Fibroblast of skin of back (primary cell): ENCODE measurements at regions not wholly inside any gene's neighbourhood (a gene's known extent, or its start where the extent isn't known, plus 50 kb on each side); places are given as distances from the start of the nearest gene placed in this dataset.
A peak's percentile ranks its signal among the peaks of the same experiment; 100 is the strongest.

ENCODE experiments used
- DNase-seq: peaks from one replicate; pipeline ENCODE4 v3.0.0-alpha.2; 2013

GRCh38 chr14:34348592-34348991 is 113.4 kb downstream of the SPTSSA start:
- no peak for DNase-seq

DNA sequence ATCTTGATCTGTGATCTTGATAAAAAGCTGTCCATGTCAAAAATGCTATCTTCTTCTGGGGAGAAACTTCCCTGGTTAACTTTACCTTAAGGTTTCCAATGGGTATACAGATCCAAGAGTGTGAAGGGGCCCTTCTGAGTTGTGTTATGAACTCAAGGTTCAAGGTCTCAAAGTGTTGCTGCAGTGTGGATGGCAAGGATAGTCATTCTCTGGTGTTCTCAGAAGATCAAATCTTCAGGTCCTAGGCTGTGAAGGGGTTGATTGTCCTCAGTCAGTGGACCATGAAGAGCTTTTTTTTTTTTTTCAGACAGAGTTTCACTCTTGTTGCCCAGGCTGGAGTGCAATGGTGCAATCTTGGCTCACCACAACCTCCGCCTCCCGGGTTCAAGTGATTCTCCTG is 114.4 kb downstream of the SPTSSA start:
- DNase-seq: no peak

GRCh38 chr14:34345718-34346465 is 116.1 kb downstream of the SPTSSA start:
- no peak for DNase-seq

GRCh38 chr14:34344318-34344717 is 117.7 kb downstream of the SPTSSA start:
- no peak for DNase-seq

GRCh38 chr14:34340025-34340625 is 121.9 kb downstream of the SPTSSA start:
- DNase-seq: no peak

DNA sequence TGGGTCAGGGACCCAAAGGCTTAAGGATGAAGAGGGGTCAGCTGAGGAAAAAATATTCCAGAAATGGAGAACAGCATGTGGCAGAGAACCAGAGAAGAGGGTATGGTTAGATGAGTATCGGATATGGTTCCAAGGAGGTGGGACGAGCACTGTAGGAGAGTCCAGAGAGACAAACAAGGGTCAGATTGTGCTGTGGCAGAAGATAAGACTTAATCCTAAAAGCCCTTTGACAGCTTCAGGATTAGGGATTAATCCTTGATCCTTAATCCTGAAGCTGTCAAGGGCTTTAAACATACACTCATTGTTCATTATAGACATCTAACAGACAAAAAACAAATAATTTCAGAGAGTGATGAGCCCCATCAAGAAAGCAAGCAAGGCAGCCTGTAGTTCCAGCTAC is 124.0 kb downstream of the SPTSSA start:
- no peak for DNase-seq

DNA sequence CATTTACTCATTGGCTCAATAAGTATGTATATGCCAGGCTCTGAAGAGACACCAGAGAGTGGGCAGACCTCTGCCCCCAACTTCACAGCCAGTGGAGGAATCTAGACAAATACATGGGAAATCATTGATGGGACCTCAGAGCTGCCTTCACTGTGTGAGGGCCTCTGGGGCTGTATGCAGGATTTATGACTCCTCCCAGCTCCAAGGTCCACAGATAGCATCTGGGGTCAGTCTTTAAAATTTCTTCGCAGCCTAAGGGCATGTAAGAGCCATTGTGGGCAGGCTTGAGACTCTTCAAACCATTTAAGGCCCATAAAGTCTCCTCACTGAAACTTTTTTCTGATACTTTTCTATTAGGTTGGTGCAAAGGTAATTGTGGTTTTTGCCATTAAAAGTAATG is 125.5 kb downstream of the SPTSSA start:
- DNase-seq: no peak

DNA sequence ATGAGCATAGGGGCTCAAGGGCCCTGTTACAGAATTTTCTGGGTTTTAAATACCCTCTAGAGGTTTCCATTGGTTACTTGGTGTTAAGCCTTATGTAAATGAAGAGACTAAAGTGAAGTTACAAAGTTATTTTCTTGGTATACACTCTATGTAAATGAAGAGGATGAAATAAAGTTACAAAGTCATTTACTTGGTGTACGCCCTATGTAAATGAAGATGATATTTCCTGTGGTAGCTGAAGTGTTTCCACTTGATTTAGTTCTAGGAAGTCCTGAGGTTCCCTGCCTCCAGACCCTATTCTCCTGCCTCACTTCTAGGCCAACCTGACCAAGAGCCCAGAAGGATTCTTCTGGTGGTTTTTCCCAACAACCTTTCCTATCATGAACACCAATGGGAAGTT is 126.1 kb downstream of the SPTSSA start:
- no peak for DNase-seq

DNA sequence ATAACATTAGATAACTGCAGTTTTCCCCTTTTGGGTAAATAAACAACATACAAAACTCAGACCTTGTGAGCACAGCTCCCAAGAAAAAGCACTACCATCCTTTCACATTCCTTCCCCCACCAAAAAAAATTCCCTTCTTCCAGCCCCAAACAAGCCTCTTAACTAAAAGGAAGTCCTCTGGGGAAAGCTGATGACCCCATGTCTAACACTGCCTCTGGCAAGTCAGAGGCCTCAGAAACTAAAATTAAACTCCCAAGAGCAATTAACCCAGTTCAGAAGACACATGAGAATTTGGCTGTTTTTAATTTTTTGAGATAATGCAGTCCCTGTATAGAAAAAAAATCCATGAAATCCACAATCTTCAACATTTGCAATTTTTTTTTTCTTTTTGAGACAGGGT is 127.7 kb downstream of the SPTSSA start:
- no peak for DNase-seq

DNA sequence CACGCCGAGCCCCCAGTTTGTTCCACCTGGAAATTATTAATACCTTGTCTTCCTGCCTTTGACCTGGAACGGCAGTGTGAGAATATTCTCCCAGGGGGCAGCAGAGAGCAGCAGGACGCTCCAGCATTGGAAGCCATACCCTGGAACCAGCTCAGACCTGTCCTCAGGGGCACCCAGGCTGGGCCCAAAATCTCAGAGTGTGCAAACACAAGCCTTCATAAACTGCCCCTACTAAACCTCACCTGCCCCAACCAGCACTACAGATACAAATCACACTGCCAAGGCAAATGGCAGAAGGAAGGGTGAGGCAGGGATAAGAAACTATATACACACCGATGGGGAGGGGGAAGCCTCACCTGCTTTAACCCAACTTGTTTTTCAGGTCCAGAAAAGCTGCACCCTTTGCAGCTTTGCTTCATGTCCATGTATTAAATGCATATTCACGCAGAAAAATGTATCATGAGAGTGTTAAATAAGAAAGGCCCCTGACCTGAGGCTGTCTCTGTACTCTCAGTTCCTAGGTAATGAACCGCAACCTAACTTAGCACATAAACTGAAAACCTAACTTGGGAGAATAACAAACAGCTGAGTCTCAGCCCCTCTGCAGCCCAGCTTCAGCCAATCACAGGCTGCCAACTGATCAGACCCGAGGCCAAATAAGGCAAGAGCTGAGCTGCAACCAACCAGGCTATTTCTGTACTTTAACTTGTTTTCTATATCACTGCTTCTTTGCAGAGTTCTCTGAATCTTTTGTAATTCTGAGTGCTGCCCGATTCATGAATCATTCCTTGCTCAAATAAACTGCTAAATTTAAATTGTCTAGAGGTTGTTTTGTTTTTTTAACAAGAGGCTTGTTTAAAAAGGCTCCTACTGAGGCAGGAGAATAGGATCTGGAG is 130.1 kb downstream of the SPTSSA start:
- DNase-seq: peak; percentile 49

DNA sequence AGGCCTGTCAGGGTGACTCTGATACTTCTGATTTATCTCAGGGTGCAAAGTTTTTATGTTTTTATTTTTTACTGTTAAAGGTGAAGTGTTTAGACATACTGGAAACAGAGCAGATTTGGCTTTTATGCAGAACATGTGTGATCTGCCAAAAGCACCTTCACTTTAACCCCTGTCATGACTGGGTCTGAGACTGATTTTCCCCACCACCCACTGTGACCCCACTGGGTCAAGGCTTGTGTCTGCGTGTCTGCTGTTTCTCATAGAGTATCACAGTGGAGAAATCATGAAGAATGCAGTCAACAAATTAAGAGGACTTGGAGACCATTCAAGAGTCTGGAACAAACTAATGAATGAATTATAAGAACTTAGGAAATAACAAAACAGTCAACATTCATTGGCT is 131.2 kb downstream of the SPTSSA start:
- no peak for DNase-seq

GRCh38 chr14:34329301-34329700 is 132.7 kb downstream of the SPTSSA start:
- DNase-seq: no peak

GRCh38 chr14:34328178-34328577 is 133.9 kb downstream of the SPTSSA start:
- no peak for DNase-seq

DNA sequence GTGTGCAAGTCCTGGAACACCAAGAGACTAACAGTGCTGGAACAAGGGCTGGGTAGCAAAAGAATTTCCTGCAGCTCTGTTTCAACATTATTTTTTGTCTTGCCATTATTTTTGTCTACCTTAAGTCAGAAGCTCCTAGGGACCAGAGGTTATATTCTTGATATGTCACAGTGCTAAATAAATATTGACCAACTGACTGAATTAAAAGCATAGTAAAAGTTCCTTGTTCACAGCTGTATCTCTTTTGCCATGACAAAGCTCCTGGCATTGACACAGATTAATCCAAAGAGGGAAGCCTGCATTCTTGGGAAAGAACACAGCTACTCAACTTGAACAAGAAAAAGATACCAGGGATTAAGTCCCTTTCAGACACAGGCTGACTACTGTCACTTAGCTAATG is 136.5 kb downstream of the SPTSSA start:
- DNase-seq: no peak

- DNase-seq: peak; percentile 36
Observed at GRCh38 chr14:34324363-34324795, 137.7 kb downstream of the SPTSSA start.

GRCh38 chr14:34322940-34323418 is 139.1 kb downstream of the SPTSSA start:
- DNase-seq: peak; percentile 56

- DNase-seq: no peak
Observed at GRCh38 chr14:34319140-34319539, 142.9 kb downstream of the SPTSSA start.

DNA sequence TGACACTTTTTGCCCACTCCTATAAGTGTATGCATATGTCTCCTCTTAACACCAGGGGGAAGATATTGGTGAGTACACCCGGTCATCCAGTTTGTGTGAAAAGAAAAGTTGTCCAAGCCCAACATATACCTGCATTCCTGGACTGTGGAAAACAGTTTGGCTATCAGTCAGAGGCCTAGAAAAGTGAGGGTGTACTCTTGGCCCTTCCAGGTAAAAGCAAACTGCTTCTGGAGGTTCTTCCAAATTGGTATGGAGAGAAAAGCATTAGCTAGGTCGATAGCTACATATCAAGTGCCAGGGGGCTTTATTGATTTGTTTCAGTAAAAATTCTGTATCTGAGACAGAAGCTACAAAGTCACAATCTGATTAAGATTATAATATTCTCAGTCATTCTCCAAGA is 144.0 kb downstream of the SPTSSA start:
- no peak for DNase-seq

DNA sequence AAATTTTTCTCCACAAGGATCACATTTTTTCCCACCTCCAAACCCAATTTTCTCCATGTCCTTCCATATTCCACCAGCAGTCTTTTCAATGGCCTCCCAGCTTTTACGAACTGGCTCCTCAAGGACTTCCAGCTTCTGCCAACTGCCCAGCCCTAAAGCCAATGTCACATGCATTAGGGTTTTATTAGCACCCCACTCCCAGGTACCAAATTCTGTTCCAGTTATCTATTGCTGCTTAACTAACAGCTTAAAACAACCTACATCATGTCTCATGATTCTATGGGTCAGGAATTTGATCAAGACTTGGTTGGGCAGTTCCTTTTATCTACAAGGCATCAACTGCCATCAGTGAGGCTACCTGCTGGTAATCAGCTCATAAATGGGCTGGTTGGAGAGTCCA is 151.3 kb downstream of the SPTSSA start:
- no peak for DNase-seq

DNA sequence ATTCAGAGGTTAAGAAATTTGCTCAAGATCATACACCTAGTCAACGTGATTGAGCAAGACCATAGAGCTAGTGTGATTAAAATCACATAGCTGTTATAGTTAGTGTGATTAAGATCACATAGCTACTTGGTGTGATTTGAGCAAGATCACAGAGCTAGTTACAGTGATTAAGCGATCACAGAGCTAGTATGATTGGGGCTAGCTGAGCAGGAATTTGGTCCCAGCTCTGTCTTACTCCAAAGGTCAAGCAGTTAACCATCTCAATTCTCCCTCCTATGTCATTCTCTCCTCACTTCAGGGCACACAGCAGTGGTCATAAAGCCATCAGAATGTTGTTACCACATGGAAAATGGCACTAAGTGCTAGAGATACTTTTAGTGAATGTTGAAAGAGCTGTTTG is 158.2 kb downstream of the SPTSSA start:
- DNase-seq: no peak

DNA sequence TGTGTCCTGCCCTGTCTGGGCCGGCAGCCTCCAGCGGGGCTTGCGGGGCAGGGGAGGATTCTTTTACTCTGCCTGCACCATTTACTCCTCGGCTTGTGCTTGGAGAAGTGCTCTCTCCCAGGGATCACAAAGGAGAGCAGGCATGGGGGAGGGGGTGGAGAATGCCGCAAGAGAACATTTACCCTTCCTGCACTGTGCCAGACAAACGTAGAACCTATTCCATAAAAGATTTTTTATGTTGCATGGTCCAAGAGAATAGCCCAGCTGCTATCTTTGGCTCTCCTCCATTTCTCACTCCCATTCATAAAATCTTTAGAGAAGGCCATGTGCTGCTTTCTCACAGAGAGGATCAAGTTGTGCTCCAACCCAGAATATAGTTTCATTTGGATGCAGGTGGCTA is 159.4 kb downstream of the SPTSSA start:
- no peak for DNase-seq

DNA sequence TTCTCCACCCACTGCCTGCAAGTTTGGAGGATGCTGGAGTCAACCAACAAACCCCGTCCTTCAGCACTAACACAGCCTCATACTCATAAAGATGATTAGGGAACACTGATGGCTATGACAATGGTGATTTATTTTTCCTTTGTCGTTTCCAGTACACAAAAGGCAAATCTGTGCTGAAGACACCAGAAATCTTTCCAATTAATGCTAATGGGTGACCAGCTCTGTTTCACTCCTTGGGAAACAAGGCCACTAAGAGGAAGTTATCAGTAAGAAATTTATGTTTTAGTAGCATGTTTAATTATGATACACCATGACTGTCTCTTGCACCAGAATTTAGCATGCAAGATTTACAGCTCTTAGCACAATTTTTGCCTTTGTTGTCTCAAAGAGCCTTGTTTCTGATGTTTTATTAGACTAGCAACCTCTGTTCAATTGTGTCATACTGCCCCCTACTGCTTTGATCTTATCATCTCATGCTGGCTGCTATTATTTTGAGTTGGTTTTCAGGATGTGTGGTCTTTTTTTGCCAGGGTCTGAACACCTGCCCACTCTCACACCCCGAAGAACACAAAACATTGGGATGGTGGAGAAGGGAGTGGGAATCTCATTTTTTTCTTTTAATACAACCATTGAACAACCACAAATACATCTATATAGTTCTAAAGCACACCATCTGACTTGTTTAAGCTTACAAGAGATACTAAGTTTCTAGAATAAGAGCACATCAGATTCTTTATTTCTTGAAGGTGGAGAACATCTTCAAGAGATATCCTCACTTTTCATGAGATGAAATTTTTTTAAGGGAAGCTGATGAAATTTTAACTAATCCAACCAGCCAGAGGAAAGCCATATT is 160.9 kb downstream of the SPTSSA start:
- DNase-seq: peak; percentile 31
